NCI-H1092 (cell line): ENCODE measurements at regions not wholly inside any gene's neighbourhood (a gene's known extent, or its start where the extent isn't known, plus 50 kb on each side); places are given as distances from the start of the nearest gene placed in this dataset.

Source experiments
- DNase-seq: peaks from one replicate; lab custom pipeline; 2025; lab: John Stamatoyannopoulos, UW

DNA sequence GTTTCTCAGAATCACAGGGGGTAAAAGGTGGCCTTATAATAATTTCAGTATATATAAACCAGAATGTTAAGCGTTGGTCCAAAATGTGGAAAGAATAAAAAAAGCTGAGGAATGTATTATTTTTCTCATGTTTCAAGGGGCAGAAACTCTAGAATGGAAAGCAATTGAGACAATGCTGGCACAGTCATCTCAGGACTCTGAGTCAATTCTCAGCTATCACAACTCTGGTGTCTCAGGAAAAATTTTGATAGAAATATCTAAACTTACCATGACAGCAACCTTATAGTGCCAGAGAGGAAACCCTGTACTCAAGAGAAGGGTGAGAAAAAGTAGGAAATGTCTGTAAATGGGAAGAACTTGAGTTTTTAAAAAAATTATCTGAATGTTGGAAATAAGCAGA, 1189.4 kb upstream of the NUDT12 start:
- no peak for DNase-seq

DNA sequence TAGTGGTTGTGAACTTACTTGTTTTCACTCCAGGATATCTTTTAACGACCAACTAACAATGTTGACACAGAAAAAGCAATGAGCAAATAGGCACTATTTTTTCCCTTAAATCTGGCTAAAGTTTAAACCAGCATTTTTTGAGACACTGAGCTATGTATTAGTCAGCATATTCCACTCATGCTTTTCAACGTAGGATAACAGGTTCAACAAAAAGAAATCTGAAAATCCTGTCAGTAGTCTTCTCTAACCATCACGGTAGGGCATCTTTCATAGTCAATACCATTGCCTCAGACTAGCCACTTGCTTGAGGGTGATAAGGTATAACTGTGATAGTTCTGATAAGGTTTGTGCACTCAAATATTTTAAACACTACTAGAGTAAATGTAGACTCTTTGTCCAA, 1177.3 kb upstream of the NUDT12 start:
- DNase-seq, result no peak

DNA sequence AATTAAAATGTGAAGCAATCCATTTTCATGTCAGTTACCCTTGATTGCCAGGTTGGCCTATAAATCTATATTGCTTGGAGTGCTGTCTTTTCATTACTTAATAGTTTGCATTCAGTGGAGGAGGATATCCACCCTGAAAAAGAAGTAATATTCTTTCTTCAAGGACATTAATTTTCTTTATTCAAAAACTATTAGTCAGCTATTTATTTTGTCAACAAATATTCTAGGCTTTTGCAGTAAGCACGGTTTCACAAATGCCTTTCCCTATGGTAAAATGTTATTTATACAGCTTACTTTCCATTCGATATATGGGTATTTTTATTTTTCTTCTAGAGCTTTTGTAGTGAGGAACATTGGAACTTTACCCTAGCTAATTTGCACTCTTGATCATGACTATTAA, 1176.9 kb upstream of the NUDT12 start:
- no peak for DNase-seq

DNA sequence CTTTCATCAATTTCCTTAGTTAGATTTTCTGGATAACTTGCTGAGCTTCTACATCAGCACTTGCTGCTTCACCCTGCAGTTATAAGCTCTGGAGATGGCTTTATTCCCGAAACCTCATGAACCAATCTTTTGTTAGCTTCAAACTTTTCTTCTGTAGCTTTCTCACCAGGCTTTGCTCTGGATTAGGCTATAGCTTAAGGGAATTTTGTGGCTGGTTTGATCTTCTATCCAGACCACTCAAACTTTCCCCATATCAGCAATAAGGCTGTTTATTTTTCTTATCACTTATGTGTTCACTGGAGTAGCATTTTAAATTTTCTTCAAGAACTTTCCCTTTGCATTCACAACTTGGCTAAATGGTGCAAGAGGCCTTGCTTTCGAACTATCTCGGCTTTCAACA, 1173.5 kb upstream of the NUDT12 start:
- DNase-seq, result no peak

DNA sequence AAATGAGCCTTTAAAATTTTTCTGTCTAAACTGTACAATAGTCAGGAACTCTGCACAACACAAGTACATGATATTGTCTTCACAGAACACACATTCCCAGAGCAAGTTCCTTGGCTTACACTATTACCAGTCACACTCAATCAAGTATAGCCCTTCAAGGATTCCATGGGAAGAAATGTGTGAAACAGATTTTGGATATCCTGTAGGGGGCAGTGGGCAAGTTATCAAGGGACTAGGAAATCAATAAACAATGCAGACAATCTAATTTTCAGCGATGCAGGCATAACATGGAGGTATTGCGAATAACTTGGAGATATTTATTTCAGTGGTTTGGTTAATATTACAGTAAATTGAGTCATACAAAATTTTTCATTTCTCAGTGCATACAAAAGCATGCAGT, 1171.5 kb upstream of the NUDT12 start:
- DNase-seq, result no peak

DNA sequence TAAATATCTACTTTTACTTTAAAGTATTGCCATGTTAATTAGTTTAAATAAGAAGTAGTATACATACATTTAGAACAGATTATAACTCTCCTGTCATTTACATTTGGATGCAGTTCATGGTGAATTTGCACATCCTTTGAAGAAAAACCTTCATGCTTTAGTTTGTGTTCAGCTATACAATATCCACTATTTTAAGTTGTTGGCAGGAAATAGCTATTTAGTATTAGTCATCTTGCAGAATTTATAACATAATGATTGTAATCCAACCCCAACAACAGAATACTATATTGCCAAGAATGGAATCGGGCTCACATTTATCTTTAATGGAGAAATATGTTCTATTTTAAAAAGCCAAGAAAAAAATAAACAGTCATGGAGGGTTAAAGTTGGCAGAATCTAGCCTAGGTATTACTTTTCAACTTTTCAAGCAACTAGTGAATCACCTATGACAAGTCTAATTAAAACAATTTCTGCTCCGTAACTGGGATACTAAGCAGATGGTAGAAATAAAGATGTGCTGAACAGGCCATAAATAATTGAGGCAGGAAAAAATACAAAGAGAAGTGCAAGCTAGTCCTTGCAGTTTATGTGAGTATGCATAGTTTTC, 1170.6 kb upstream of the NUDT12 start:
- no peak for DNase-seq

DNA sequence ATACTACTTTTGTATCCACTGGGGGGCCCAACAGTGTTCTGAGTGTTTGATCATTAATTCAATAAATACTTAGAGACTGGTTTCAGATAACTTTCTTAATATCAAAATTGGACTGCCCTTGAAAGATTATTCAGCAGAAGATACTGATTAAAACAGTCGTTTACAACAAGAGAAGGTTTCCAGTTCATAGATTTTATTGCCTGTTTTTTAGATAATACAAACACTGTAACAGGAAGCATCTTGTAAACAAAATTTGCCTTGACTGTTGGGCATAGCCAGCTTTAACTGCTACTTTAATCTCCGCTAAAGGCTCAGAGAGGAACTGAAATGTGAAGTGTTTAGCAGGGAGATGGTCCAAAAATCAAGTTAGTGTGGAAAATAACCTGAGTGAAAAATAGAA, 1168.7 kb upstream of the NUDT12 start:
- DNase-seq, result no peak

DNA sequence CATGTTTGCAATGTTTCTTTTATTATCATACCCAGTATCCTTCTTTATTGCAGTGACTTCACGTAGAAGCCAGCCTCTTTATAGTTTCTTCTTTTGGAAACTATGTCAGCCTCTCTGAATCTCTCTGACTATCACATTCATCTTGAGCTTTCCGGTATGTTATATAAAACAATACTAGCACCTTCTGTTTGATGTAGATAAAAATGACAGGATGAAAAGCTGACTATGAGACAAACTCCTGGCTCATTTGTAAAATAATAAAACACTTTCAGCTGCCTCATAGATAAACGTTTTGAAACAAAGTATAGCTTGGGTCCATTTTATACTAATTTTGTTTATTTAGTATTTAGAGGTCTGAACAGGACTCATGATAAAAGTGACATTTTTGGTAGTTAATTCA, 1145.4 kb upstream of the NUDT12 start:
- no peak for DNase-seq

DNA sequence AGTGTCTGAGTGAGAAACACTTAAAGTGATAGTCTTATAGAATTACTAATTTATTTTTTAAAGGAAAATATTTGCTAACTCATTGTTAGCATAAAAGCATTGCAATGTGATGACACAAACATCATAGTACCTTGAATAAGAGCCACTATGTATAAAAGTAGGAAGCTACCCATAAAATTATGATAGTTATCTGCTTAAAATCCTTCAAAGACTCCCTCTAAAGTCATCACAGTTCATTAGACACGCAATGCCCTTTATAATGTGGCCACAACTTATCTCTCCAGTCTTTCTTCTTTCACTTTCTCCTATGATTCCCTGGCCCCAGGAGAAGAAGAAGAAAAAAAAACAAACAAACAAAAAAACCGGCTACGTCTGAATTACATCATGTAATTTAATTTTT, 1144.0 kb upstream of the NUDT12 start:
- DNase-seq, result no peak

DNA sequence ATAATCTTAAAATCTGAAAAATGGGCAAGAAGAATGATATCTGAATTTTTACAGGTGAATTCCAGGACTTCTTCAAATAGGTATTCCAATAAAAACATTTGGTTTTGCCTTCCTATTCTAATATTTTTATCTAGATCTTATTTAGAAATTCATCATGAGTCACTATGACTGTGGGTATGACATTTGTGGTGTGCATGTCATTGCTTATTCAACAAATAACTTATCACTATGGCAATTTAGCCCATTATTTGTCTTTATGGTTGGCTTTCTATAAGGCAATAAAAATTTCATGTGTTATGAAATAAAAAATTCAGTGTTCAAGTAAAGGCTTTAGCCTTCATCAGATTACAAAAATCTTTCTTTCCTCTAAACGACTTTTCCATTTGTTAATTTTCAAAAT, 1139.6 kb upstream of the NUDT12 start:
- DNase-seq, result no peak

DNA sequence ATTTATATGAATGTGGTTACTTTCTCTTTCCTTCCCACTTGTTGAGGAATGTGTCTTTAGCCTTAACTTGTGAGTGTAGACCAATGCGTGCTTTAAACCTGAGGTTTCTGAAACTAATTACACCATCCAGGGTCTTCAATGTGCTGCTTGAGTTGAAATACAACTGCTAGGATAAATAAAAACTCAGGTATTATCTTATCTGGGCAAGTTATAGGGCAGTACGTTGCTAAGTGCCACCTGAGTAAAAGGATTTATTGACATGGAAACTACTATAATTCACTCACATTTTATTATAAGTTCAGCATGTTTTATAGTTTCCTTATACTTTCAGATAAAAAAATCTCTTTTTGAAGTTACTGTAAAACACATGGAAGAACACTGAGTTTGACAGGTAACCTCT, 1136.8 kb upstream of the NUDT12 start:
- DNase-seq, result no peak

DNA sequence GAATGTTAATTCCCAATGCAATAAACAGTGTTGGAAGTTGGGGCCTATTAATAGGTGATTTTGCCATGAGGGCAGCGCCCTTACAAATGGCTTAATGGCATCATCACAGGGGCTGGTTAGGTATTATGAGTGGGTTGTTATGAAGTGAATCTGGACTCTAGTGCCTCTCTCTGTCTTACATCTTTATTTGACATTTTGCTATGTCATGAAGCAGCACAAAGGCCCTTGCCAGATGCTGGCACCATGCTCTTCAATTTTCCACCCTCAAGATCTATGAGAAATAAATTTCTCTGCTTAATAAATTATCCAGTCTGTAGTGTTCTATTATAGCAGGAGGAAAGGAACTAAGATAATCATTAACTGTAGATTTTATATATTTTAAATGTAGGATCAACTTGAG, 1098.7 kb upstream of the NUDT12 start:
- DNase-seq, result no peak

DNA sequence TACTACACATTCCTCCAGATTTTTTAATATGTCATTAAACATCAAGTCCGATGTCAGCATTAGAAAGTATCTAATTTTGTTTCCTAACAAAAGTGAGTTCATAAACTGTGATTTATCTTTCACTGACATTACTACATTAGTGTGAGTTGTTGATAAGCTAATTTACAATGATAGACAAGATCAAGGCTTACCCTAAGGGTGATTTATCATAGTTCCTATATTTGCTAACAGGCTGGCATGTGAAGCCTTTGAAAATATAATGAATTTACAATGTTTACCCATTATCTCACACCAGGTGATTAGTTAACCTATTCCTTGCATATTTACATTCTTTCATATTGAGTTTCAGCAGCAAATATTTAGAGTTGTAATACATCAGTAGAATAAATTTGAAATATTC, 1096.9 kb upstream of the NUDT12 start:
- DNase-seq, result no peak

DNA sequence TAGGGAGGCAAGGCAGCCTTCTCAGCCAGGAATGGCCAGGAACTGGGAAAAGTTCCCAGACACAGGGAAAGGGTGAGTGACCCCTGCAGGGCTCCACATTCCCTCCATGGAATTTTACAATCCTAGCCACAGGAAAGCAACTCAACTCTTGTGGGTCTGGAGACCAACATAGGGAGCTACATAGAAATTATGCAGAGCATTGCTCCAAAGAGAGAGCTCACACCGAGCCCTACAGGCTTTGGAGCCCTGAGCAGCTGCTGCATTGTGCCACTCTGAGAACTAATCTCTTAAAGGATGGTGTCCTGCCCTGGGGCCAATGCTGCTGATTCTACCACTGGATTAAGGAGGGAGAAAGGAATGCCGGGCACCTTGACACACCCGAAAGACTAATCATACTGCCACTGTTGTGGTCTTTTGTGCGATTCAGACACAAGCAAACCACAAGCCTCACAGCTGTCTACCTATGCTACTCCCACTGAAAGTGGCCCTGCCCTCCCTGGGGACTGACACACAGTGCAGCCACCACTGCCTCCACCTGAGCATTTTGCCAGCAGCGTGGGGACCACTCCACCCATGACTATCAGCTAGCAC, 1089.8 kb upstream of the NUDT12 start:
- DNase-seq, result no peak

DNA sequence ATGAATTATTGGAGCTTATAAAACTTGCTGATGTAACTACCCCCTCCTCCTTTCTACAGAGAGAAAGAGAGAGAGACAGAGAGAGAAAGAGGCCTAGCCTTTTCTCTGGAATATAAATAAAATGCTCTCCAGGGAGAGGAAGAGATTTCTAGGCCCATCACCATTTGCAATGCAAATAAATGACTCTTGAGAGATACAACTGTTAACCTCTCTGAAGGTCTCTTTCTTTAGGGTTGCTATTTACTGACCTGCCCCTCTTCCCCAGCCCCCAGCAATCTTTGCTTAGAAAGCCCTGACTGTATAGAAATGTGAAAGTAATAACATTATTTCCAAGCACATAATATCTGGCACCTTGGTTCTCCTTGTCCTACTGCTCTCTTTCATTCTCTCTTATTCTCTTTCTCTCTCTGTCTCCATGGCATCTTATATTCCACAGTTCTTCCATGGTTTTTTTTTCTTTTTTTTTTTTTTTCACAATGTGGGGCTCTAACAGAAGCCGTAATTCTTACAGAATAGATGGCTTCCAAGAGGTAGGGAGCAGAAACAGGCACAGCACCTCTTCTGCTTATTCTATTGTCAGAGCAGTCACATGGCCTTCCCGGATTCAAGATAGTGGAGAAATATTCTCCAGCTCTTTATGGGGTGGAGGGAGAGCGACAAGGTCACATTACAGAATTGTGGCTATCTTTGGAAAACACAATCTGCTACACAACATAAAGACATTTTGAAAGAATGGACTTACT, 1087.9 kb upstream of the NUDT12 start:
- DNase-seq, result no peak

DNA sequence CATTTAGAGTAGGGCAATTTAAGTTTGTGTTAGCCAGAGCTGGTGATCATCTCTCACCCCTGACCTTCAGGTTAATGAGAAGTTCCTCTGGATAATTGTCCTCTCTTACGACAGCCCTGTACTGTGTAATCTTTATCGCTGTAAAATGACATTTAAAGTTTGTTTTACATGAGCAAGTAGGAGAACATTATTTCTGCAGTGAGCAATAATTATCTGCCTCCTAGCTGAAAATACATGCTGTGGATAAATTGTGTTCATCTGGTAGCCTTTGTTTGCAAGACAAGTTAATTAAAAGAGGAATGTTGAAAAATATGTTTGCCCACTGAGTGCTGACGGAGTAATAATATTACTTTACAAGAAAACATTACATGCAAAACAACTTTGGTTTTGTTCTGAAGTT, 1083.8 kb upstream of the NUDT12 start:
- DNase-seq, result no peak

DNA sequence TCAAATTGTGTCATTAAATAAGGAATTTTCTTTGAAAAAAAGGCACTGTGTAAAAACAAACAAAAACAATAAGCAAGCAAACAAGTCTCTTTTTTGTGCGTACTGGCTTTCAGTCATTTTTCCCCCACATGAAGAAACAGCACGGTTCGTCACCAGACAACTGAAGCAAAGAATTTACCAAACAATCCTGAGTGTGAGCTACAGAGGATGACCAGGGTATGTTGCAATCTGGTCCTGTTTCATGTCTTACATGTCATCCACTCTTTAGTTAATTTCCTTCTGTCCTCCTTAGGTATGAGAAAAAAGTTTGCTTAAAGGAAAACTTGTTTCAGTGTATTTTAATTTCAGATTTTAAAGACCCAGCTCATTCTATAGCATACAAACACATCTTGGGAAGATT, 1080.7 kb upstream of the NUDT12 start:
- no peak for DNase-seq

DNA sequence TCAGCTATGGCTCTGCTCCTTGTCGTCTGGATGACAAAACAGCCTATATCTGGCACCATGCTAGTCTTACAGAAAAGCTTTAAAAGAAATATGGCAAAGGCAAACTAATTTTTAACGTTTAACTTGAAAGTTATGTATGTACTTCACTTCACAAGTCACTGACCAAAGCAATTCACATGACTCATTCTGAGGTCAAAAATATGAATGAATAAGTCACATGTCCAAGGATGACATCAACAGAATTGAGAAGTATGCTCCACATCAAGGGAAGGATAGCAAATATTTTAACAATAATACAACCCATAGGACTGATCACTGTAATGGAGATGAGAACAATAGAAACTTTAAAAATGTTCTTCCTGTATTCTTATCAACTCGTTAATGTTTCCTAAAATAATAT, 1072.6 kb upstream of the NUDT12 start:
- no peak for DNase-seq

DNA sequence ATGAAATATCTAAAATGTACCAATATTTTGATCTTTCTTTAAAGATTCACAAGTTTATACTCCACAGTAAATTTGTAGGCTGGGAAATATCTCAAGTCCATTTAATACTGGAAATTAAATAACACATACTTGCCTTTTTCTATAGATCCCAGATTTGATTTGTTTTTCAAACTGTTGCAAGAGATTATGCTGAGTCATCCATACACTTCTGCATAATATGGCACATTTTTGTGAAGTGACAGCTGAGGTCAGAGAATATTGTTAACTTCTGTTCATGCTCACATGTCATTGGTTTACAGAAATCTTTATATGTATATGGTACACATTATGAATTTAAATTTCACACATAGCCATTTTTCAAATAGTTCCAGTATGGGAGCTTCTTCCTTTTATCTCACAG, 1066.3 kb upstream of the NUDT12 start:
- DNase-seq, result no peak

DNA sequence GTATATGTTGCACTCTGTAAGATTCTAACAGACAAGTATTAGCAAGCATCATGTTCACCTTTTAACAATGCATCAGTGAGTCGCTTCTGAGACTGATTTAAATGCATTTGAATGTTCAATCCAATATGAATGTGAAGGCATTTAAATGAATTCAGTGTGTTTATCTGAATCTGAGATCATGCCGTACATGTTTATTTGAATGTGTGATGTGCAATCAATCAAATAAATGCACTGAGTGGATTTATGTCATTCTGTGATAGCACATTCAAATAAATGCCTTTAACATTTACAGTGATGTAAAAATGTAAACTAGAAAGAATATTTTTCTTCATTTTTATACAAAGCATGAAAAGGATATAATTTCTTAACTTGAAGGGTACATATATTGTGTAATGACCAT, 1063.5 kb upstream of the NUDT12 start:
- DNase-seq, result no peak

DNA sequence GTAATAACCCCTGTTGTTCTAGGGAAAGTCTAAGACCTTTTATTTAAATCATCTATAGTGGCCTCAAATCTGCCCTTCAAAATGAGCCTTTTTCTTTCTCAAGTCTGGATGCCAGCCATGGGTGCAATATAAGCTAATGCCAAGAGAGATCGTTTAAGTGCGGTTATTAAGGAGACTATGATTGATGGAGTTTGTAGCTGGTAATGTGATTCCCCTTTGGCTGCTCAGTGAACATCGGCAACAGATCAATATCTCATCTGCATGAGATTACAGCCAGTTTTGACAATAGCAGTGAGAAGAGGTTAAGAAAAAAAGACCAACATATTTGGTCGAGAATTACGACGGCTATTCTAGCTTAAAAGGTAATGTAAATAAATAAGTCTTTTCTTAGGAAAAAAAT, 1049.4 kb upstream of the NUDT12 start:
- peak; percentile 71 for DNase-seq

DNA sequence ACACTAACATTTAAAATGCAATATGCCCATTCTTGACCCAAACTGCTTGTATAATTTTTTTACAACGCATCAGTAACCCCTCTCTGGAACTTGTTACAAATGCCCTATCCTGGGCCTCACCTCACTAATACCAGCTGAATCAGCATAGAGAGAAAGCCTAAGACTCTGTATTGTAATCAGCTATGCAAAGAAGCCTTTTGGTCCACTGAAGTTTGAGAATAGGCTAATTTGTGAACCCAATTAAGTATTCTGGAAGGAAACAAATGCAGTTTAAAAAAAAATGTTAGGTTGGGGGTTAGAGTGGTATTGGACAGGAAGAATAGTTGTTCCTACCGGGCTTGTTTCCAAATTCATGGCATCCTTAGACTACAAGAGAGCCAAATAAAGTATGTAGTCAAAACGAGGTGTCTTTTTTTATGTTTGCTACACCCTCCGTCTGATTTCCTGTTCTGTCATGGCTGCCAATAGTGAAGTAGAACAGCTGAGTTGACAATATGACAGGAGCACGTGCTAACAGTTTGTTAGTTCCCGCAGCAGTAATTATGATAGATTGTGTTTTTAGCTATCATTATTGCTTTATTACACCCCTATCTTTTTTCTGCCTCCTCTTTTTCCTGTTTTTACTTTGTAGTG, 1048.7 kb upstream of the NUDT12 start:
- peak; percentile 55 for DNase-seq

DNA sequence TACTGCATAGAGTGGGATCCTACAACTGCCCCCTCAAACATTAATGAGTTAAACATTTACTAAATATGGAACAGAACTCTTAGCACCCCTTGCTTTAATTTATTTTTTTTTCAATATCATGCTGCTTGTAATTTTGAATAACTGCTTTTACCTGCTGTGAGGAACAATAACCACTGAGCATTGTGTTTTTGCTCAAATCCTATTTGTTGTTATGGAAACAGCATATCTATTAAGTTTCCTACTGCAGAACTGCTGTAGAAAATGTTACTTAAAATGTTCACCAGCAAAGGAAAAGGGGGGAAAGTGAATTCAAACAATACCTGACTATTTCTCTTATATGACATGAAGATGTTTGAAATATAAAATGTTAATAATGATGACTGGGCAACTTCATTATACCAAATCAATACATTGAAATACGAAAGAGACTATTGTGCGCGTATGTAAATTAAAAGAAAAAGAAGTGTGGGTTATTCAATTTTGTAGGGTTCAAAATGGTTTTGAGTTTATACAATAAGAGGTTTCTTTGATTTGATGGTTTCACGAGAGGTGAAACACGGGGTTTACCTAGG, 1043.8 kb upstream of the NUDT12 start:
- DNase-seq, result no peak
